ENCODE measurements at regions not wholly inside any gene's neighbourhood (a gene's known extent, or its start where the extent isn't known, plus 50 kb on each side); places are given as distances from the start of the nearest gene placed in this dataset.

GRCh38 chr10:4057725-4058513, 272.9 kb upstream of the KLF6 start:
- Mint-ChIP-seq H3K27ac (no peak overlapping the region), H3K4me3 (no peak overlapping the region), H3K9me3 (peaks cover 3% of the 10 kb centered on the region), H3K36me3 (ENCODE audit: low read depth) (no peaks in the 10 kb centered on the region), H3K27me3 (no peaks in the 10 kb centered on the region), H3K4me1 (peaks cover 31% of the 10 kb centered on the region)
- no peak for ATAC-seq (ENCODE audit: low read depth)
- DNase-seq, result no peak
- TF ChIP-seq, protein P1, sequence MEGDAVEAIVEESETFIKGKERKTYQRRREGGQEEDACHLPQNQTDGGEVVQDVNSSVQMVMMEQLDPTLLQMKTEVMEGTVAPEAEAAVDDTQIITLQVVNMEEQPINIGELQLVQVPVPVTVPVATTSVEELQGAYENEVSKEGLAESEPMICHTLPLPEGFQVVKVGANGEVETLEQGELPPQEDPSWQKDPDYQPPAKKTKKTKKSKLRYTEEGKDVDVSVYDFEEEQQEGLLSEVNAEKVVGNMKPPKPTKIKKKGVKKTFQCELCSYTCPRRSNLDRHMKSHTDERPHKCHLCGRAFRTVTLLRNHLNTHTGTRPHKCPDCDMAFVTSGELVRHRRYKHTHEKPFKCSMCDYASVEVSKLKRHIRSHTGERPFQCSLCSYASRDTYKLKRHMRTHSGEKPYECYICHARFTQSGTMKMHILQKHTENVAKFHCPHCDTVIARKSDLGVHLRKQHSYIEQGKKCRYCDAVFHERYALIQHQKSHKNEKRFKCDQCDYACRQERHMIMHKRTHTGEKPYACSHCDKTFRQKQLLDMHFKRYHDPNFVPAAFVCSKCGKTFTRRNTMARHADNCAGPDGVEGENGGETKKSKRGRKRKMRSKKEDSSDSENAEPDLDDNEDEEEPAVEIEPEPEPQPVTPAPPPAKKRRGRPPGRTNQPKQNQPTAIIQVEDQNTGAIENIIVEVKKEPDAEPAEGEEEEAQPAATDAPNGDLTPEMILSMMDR (IDR thresholded peaks at IDR 0.05), result no peak
- intact Hi-C loops (cut with micrococcal nuclease), result no loop called here
- POLR2A ChIA-PET, result interaction anchor here (3.9 kb wide), 1 partner anchor 273 kb away, joined by 16 read pairs; the partner anchor contains the start of gene KLF6
- CTCF ChIA-PET, result interaction anchor here (0.6 kb wide), 1 partner anchor 961 kb away, joined by 3 read pairs; no protein-coding TSS in a partner anchor

DNA sequence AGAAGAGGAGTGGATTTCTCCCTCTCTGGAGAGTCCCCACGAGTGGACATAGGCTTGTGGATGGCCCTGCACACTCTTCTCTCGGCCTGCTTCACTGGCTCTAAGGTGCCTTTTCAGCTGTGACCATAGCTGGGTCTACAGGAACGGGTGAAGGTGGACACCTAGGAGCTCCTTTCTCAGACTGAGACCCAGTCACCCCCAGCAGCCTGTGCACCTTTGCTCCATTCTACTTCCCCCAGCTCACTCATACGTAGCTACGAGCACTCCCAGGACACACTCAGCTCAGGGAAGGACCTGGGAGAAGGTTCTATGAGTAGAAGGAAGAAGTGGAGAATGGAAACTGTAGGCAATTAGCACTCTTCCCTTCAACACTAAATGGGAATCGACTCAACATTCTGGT, 272.0 kb upstream of the KLF6 start:
- TF ChIP-seq, protein P1 (IDR thresholded peaks at IDR 0.05), result no peak
- no peak for DNase-seq
- H3K27ac Mint-ChIP-seq, result no peak overlapping the region
- peaks cover 32% of the 10 kb centered on the region for H3K4me1 Mint-ChIP-seq
- no peak overlapping the region for H3K4me3 Mint-ChIP-seq
- peaks cover 3% of the 10 kb centered on the region for H3K9me3 Mint-ChIP-seq
- H3K36me3 Mint-ChIP-seq (ENCODE audit: low read depth), result no peaks in the 10 kb centered on the region
- ChIA-PET CTCF (interaction anchor here (0.6 kb wide), 1 partner anchor 961 kb away, joined by 3 read pairs; no protein-coding TSS in a partner anchor), POLR2A (interaction anchor here (3.9 kb wide), 1 partner anchor 272 kb away, joined by 16 read pairs; the partner anchor contains the start of gene KLF6)
- intact Hi-C loops (cut with micrococcal nuclease), result no loop called here
- no peaks in the 10 kb centered on the region for H3K27me3 Mint-ChIP-seq
- ATAC-seq (ENCODE audit: low read depth), result no peak

DNA sequence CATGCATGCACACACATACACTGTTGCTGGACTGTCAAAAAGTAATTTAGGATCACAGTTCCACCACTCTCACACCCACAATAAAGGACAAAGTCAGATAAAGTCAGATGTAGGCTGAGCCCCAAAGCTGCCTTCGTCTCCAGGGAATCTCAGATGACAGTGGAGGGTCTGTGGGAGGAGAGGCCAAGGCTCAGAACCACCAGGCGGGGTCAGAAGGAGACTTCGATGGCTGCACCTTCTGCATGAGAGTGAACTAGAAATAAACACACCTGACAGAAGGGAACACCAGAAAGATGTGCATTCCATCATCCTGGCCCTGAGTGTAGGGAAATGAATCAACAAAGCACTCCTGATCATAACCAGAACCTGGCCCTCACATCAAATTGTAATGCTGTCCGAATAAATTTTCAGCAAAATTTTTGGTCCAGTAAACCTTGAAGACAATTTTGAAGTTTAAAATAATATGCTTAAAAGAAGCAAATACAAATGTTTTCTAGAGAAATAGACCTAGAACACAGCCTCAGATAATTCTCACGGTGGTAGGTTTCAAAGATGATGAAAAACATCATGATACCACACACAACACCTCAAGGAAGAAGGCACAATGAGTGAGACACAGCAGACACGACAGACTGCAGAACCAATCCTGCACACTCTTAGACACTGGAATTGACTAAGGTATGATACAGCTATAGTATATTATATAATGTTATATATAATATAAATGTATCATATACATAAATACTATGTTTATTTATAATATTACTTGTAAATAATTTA, 269.8 kb upstream of the KLF6 start:
- no peak overlapping the region for H3K4me3 Mint-ChIP-seq
- peaks cover 3% of the 10 kb centered on the region for H3K9me3 Mint-ChIP-seq
- no peak for ATAC-seq (ENCODE audit: low read depth)
- intact Hi-C loops (cut with micrococcal nuclease), result loop anchor here (5.0 kb wide), 2 partner anchors 67 to 118 kb away; no protein-coding TSS in a partner anchor
- ChIA-PET CTCF (no interaction called here), POLR2A (interaction anchor here (0.5 to 1.1 kb wide), 2 partner anchors 207 to 269 kb away, joined by 4 to 5 read pairs; partner anchors contain the start of gene KLF6)
- TF ChIP-seq, protein P1 (IDR thresholded peaks at IDR 0.05), result no peak
- DNase-seq, result no peak
- H3K4me1 Mint-ChIP-seq, result peaks cover 38% of the 10 kb centered on the region
- H3K27me3 Mint-ChIP-seq, result no peaks in the 10 kb centered on the region
- no peak overlapping the region for H3K27ac Mint-ChIP-seq
- H3K36me3 Mint-ChIP-seq (ENCODE audit: low read depth), result peaks cover 4% of the 10 kb centered on the region

DNA sequence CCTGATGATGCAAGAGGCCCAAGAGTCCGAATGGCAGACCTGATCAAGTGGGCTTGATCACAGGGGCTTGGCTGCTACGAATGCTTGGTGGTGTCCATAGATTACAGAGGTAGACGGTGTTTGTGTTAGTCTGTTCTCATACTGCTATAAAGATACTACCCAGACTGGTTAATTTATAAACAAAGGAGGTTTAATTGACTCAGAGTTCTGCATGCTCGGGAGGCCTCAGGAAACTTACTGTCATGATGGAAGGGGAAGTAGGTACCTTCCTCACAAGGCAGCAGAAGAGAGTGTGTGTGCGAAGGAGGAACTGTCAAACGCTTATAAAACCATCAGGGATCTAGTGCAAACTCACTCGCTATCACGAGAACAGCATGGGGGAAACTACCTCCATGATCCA, 268.9 kb upstream of the KLF6 start:
- ChIA-PET CTCF (no interaction called here), POLR2A (interaction anchor here (0.7 kb wide), 1 partner anchor 158 kb away, joined by 3 read pairs; no protein-coding TSS in a partner anchor)
- DNase-seq (no peak), ATAC-seq (ENCODE audit: low read depth) (peak; percentile 60)
- no peaks in the 10 kb centered on the region for H3K27me3 Mint-ChIP-seq
- intact Hi-C loops (cut with micrococcal nuclease), result loop anchor here (5.0 kb wide), 2 partner anchors 68 to 117 kb away; no protein-coding TSS in a partner anchor
- H3K4me1 Mint-ChIP-seq, result peaks cover 33% of the 10 kb centered on the region
- TF ChIP-seq, protein P1 (IDR thresholded peaks at IDR 0.05), result no peak
- peaks cover 3% of the 10 kb centered on the region for H3K9me3 Mint-ChIP-seq
- H3K27ac Mint-ChIP-seq, result peak overlapping the region; percentile 14
- H3K36me3 Mint-ChIP-seq (ENCODE audit: low read depth), result peaks cover 4% of the 10 kb centered on the region
- H3K4me3 Mint-ChIP-seq, result peak overlapping the region; percentile 2
